H1 (cell line): ENCODE measurements at regions not wholly inside any gene's neighbourhood (a gene's known extent, or its start where the extent isn't known, plus 50 kb on each side); places are given as distances from the start of the nearest gene placed in this dataset.

Source experiments
- CTCF ChIA-PET: fragments of 300-600 bp; sonication (Branson Sonifier 250); formaldehyde crosslinking; loops from one replicate; lab custom pipeline; 2021; ENCODE audit not compliant: partially characterized antibody; lab: Charles Lee
- POLR2A ChIA-PET: fragments of 300-600 bp; sonication (Branson Sonifier 250); formaldehyde crosslinking; loops from one replicate; lab custom pipeline; 2021; ENCODE audit warnings: inconsistent platforms; ENCODE audit not compliant: partially characterized antibody; lab: Charles Lee
- DNase-seq, 2 experiments: peaks; one replicate each; pipeline versions ENCODE4 v3.0.0 to v3.0.0-alpha.2; 2010 to 2022; ENCODE audit warnings: low spot score in 2 of 2, low read depth in 1 of 2, mixed read lengths in 1 of 2
- FAIRE-seq: peaks from 2 replicates; lab custom pipeline; 2011; peaks lifted over from hg19 to GRCh38; lab: Jason Lieb, UNC
- H2AFZ ChIP-seq: 2 replicates; pipeline ENCODE4 v1.8.1; 2012; ENCODE audit warnings: low read length, inconsistent platforms
- H2AK5ac ChIP-seq: 2 replicates; pipeline ENCODE4 v1.6.1; 2013; ENCODE audit warnings: low read depth, low read length
- H2BK120ac ChIP-seq: replicated peaks from 2 replicates; pipeline ENCODE3; 2013; ENCODE audit warnings: low read depth, low read length, inconsistent platforms
- H2BK12ac ChIP-seq: 2 replicates; pipeline ENCODE4 v1.6.1; 2013; ENCODE audit warnings: low read depth, low read length
- H2BK15ac ChIP-seq: 2 replicates; pipeline ENCODE4 v1.6.1; 2013; ENCODE audit warnings: low read length
- H2BK20ac ChIP-seq: 2 replicates; pipeline ENCODE4 v1.6.1; 2013; ENCODE audit warnings: low read length
- H2BK5ac ChIP-seq: 2 replicates; pipeline ENCODE4 v1.6.1; 2013; ENCODE audit warnings: low read depth, low read length
- H3K14ac ChIP-seq: 2 replicates; pipeline ENCODE4 v1.6.1; 2013; ENCODE audit warnings: inconsistent platforms; ENCODE audit not compliant: insufficient read length
- H3K18ac ChIP-seq: 2 replicates; pipeline ENCODE4 v1.6.1; 2013; ENCODE audit warnings: low read length; ENCODE audit errors: extremely low read depth
- H3K23ac ChIP-seq: 2 replicates; pipeline ENCODE4 v1.6.1; 2013; ENCODE audit warnings: inconsistent platforms; ENCODE audit not compliant: insufficient read length
- H3K23me2 ChIP-seq: 2 replicates; pipeline ENCODE4 v1.6.1; 2013; ENCODE audit warnings: low read depth, low read length
- H3K27ac ChIP-seq: 2 replicates; pipeline ENCODE4 v1.6.1; 2011; ENCODE audit warnings: low read depth, low read length, inconsistent platforms
- H3K27me3 ChIP-seq, 4 experiments: replicated peaks in 1 of 4; 1 replicate in 1 of 4; 2 replicates in 3 of 4; pipeline versions ENCODE4 v1.6.1 to v1.8.1; 2011 to 2013; ENCODE audit warnings: low read length in 3 of 4, mild to moderate bottlenecking in 3 of 4, inconsistent platforms in 2 of 4, mixed read lengths in 2 of 4, moderate library complexity in 1 of 4; ENCODE audit not compliant: control insufficient read depth in 3 of 4, insufficient read depth in 3 of 4; ENCODE audit errors: extremely low read depth in 1 of 4
- H3K36me3 ChIP-seq, 4 experiments: 2 replicates each; pipeline versions ENCODE4 v1.6.1 to v1.8.1; 2011 to 2013; ENCODE audit warnings: mild to moderate bottlenecking in 4 of 4, low read length in 3 of 4, moderate library complexity in 2 of 4, control low read depth in 1 of 4, inconsistent platforms in 1 of 4; ENCODE audit not compliant: insufficient read depth in 4 of 4, control insufficient read depth in 2 of 4
- H3K4ac ChIP-seq: replicated peaks from 2 replicates; pipeline ENCODE3; 2013; ENCODE audit warnings: low read length, low read depth, mixed read lengths, inconsistent platforms; ENCODE audit not compliant: insufficient read length
- H3K4me1 ChIP-seq, 4 experiments: replicated peaks in 1 of 4; 1 replicate in 1 of 4; 2 replicates in 3 of 4; pipeline versions ENCODE4 v1.6.1 to v1.8.1; 2011 to 2013; ENCODE audit warnings: low read length in 3 of 4, inconsistent platforms in 2 of 4, mixed read lengths in 1 of 4; ENCODE audit not compliant: insufficient read depth in 4 of 4, control insufficient read depth in 3 of 4
- H3K4me2 ChIP-seq, 2 experiments: 2 replicates each; pipeline versions ENCODE4 v1.6.1 to v1.8.1; 2011 to 2013; ENCODE audit warnings: low read depth in 2 of 2, low read length in 2 of 2, control low read depth in 1 of 2, inconsistent platforms in 1 of 2, mild to moderate bottlenecking in 1 of 2; ENCODE audit not compliant: insufficient read depth in 1 of 2
- H3K4me3 ChIP-seq, 4 experiments: fragments of 200-600, 300-600 bp in 1 of 4; sonication (generic), shearing (Covaris generic), sonication (Bioruptor Twin) in 1 of 4; 2 replicates each; pipeline versions ENCODE4 v1.5.1 to v1.8.1; 2011 to 2016; ENCODE audit warnings: low read length in 4 of 4, low read depth in 3 of 4, control low read depth in 2 of 4, inconsistent platforms in 2 of 4, mild to moderate bottlenecking in 2 of 4, mixed read lengths in 1 of 4, moderate library complexity in 1 of 4; ENCODE audit not compliant: insufficient read depth in 2 of 4; ENCODE audit errors: extremely low read depth in 1 of 4
- H3K56ac ChIP-seq: replicated peaks from 2 replicates; pipeline ENCODE3; 2013; ENCODE audit warnings: low read depth, mild to moderate bottlenecking, mixed read lengths, low read length, inconsistent platforms; ENCODE audit not compliant: insufficient read length
- H3K79me1 ChIP-seq: 2 replicates; pipeline ENCODE4 v1.6.1; 2013; ENCODE audit warnings: low read depth, low read length, control low read depth
- H3K79me2 ChIP-seq, 2 experiments: 2 replicates each; pipeline versions ENCODE4 v1.6.1 to v1.8.1; 2012 to 2013; ENCODE audit warnings: low read length in 2 of 2, mild to moderate bottlenecking in 2 of 2, inconsistent platforms in 1 of 2; ENCODE audit not compliant: insufficient read depth in 2 of 2, control insufficient read depth in 1 of 2
- H3K9ac ChIP-seq, 4 experiments: replicated peaks in 1 of 4; 1 replicate in 1 of 4; 2 replicates in 3 of 4; pipeline versions ENCODE4 v1.6.1 to v1.8.1; 2011 to 2013; ENCODE audit warnings: low read depth in 3 of 4, low read length in 3 of 4, control low read depth in 2 of 4, mild to moderate bottlenecking in 2 of 4, moderate library complexity in 2 of 4, inconsistent platforms in 1 of 4; ENCODE audit errors: extremely low read depth in 1 of 4
- H3K9me3 ChIP-seq, 2 experiments: 2 replicates each; pipeline versions ENCODE4 v1.6.1 to v1.8.1; 2012 to 2013; ENCODE audit warnings: mild to moderate bottlenecking in 2 of 2, moderate library complexity in 2 of 2, control low read depth in 1 of 2, inconsistent platforms in 1 of 2, low read depth in 1 of 2, low read length in 1 of 2, mixed read lengths in 1 of 2; ENCODE audit not compliant: insufficient read depth in 2 of 2
- H4K20me1 ChIP-seq, 2 experiments: replicated peaks in 1 of 2; 2 replicates each; pipeline versions ENCODE3 to v1.8.1; 2011 to 2013; ENCODE audit warnings: inconsistent platforms in 2 of 2, low read length in 2 of 2, mild to moderate bottlenecking in 1 of 2; ENCODE audit not compliant: insufficient read depth in 2 of 2, control insufficient read depth in 1 of 2
- H4K5ac ChIP-seq: 2 replicates; pipeline ENCODE4 v1.6.1; 2013; ENCODE audit warnings: low read length, low read depth, mixed read lengths, inconsistent platforms; ENCODE audit not compliant: insufficient read length
- H4K8ac ChIP-seq: 2 replicates; pipeline ENCODE4 v1.8.0; 2013; ENCODE audit warnings: mild to moderate bottlenecking, moderate library complexity, low read length, inconsistent platforms; ENCODE audit not compliant: insufficient read depth; ENCODE audit errors: extremely low read depth
- H4K91ac ChIP-seq: replicated peaks from 2 replicates; pipeline ENCODE3; 2013; ENCODE audit warnings: low read length, mixed read lengths, inconsistent platforms; ENCODE audit not compliant: insufficient read length
- ASH2L ChIP-seq: fragments of 200-600, 300-600 bp; sonication (generic); IDR thresholded peaks from one replicate; pipeline ENCODE4 v1.7.1; 2017; ENCODE audit warnings: low read length
- BCL11A ChIP-seq, 2 experiments: IDR thresholded peaks; one replicate each; pipeline ENCODE4 v1.6.1; 2011; ENCODE audit warnings: low read depth in 2 of 2, low read length in 2 of 2, mild to moderate bottlenecking in 2 of 2
- CHD1 ChIP-seq: IDR thresholded peaks from 2 replicates; pipeline ENCODE4 v1.6.1; 2012; ENCODE audit warnings: low read depth, low read length, improper control_type of control experiment
- CHD2 ChIP-seq: IDR thresholded peaks from 2 replicates; pipeline ENCODE4 v1.6.1; 2012; ENCODE audit warnings: low read length, improper control_type of control experiment
- E2F6 ChIP-seq: IDR thresholded peaks from 2 replicates; pipeline ENCODE4 v1.6.1; 2012; ENCODE audit warnings: inconsistent platforms
- EP300 ChIP-seq, 2 experiments: IDR thresholded peaks; 1 replicate in 1 of 2; 2 replicates in 1 of 2; pipeline ENCODE4 v1.6.1; 2011 to 2012; ENCODE audit warnings: low read depth in 2 of 2, low read length in 2 of 2, mild to moderate bottlenecking in 2 of 2, borderline replicate concordance in 1 of 2, inconsistent platforms in 1 of 2, moderate library complexity in 1 of 2
- GTF2F1 ChIP-seq: IDR thresholded peaks from 2 replicates; pipeline ENCODE4 v1.6.1; 2012; ENCODE audit warnings: low read depth, low read length, improper control_type of control experiment, borderline replicate concordance
- JUND ChIP-seq: IDR thresholded peaks from 2 replicates; pipeline ENCODE4 v1.6.1; 2011; ENCODE audit warnings: mild to moderate bottlenecking, improper control_type of control experiment, low read length
- KDM5A ChIP-seq: fragments of 200-600 bp; IDR thresholded peaks from 2 replicates; pipeline ENCODE4 v1.7.1; 2012; ENCODE audit warnings: mild to moderate bottlenecking, low read length, inconsistent platforms, mixed read lengths
- RFX5 ChIP-seq: IDR thresholded peaks from 2 replicates; pipeline ENCODE4 v1.6.1; 2011; ENCODE audit warnings: low read depth, low read length, improper control_type of control experiment, borderline replicate concordance
- TAF1 ChIP-seq: IDR thresholded peaks from 2 replicates; pipeline ENCODE4 v1.6.1; 2011; ENCODE audit warnings: mild to moderate bottlenecking, low read depth, low read length
- TEAD4 ChIP-seq: IDR thresholded peaks from 2 replicates; pipeline ENCODE4 v1.6.1; 2012; ENCODE audit warnings: low read depth, low read length, inconsistent platforms, mixed read lengths
- USF2 ChIP-seq: IDR thresholded peaks from 2 replicates; pipeline ENCODE4 v1.6.1; 2011; ENCODE audit warnings: low read length, improper control_type of control experiment
- WGBS, 2 experiments: shearing (Covaris generic) in 1 of 2; methylation state at CpG; one replicate each; pipeline versions ENCODE4 v1.1.6 to v1.1.7; 2013 to 2015; ENCODE audit warnings: low lambda C conversion rate in 2 of 2, mixed read lengths in 2 of 2, inconsistent platforms in 1 of 2, low coverage in 1 of 2, missing lambda C conversion rate in 1 of 2; ENCODE audit not compliant: insufficient replicate concordance in 2 of 2, insufficient coverage in 1 of 2, insufficient read length in 1 of 2; ENCODE audit errors: extremely low coverage in 1 of 2, missing lambda C conversion rate in 1 of 2; 5-methylcytosine and 5-hydroxymethylcytosine counted together
- TF ChIP-seq, protein P1 (sequence below): IDR thresholded peaks from 2 replicates; pipeline ENCODE4 v1.6.1; 2012; ENCODE audit warnings: inconsistent platforms

GRCh38 chr9:115360122-115360521 lies 242.2 kb upstream of the TNC start:
- no peak overlapping the region for H3K4me2 ChIP-seq
- H2BK15ac ChIP-seq: no peak overlapping the region
- H3K9me3 ChIP-seq: no peaks in the 10 kb centered on the region
- POLR2A ChIA-PET: no interaction called here
- no peak overlapping the region for H4K91ac ChIP-seq
- no peak overlapping the region for H2AFZ ChIP-seq
- no peak overlapping the region for H2AK5ac ChIP-seq
- H3K36me3 ChIP-seq: no peaks in the 10 kb centered on the region
- no peaks in the 10 kb centered on the region for H3K79me1 ChIP-seq
- H3K4me1 ChIP-seq: no peaks in the 10 kb centered on the region
- FAIRE-seq (no peak), DNase-seq (no peak)
- H3K56ac ChIP-seq: no peak overlapping the region
- H3K9ac ChIP-seq: no peak overlapping the region
- CTCF ChIA-PET: no interaction called here
- no peak overlapping the region for H3K14ac ChIP-seq
- no peak overlapping the region for H2BK20ac ChIP-seq
- H3K4me3 ChIP-seq: no peak overlapping the region
- H3K18ac ChIP-seq: no peak overlapping the region
- H3K79me2 ChIP-seq: no peaks in the 10 kb centered on the region
- no peak overlapping the region for H4K5ac ChIP-seq
- 84% methylated on average over 5 of the region's 5 CpGs; no CpG with 5 or more reads in 1 of the 2 experiments for WGBS, 2 experiments
- no peaks in the 10 kb centered on the region for H3K27me3 ChIP-seq
- H2BK120ac ChIP-seq: no peak overlapping the region
- no peak overlapping the region for H2BK12ac ChIP-seq
- H4K20me1 ChIP-seq: no peaks in the 10 kb centered on the region
- H3K27ac ChIP-seq: no peak overlapping the region
- H4K8ac ChIP-seq: no peak overlapping the region
- no peak overlapping the region for H2BK5ac ChIP-seq
- H3K23me2 ChIP-seq: no peaks in the 10 kb centered on the region
- H3K4ac ChIP-seq: no peak overlapping the region
- no peak overlapping the region for H3K23ac ChIP-seq
- no peak for TF ChIP-seq E2F6
- TF ChIP-seq GTF2F1: no peak
- no peak for TF ChIP-seq KDM5A
- TF ChIP-seq CHD2: no peak
- TF ChIP-seq TEAD4: no peak
- no peak for TF ChIP-seq TAF1
- TF ChIP-seq ASH2L: no peak
- no peak for TF ChIP-seq USF2
- TF ChIP-seq BCL11A (IDR thresholded peaks at IDR 0.05; ENCODE audit: low read depth in 2 of 2, low read length in 2 of 2): no peak
- TF ChIP-seq RFX5: no peak
- no peak for TF ChIP-seq JUND
- TF ChIP-seq, protein P1, sequence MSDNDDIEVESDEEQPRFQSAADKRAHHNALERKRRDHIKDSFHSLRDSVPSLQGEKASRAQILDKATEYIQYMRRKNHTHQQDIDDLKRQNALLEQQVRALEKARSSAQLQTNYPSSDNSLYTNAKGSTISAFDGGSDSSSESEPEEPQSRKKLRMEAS: no peak
- no peak for TF ChIP-seq EP300 (IDR thresholded peaks at IDR 0.05; ENCODE audit: borderline replicate concordance in 1 of 2, low read depth in 2 of 2, low read length in 2 of 2)
- no peak for TF ChIP-seq CHD1
